ENCODE measurements at regions not wholly inside any gene's neighbourhood (a gene's known extent, or its start where the extent isn't known, plus 50 kb on each side); places are given as distances from the start of the nearest gene placed in this dataset.
"Not testable (repeated sequence)": the region's sequence is repeated elsewhere in the genome, so short reads cannot be mapped to it uniquely, and the experiment has no call there.

DNA sequence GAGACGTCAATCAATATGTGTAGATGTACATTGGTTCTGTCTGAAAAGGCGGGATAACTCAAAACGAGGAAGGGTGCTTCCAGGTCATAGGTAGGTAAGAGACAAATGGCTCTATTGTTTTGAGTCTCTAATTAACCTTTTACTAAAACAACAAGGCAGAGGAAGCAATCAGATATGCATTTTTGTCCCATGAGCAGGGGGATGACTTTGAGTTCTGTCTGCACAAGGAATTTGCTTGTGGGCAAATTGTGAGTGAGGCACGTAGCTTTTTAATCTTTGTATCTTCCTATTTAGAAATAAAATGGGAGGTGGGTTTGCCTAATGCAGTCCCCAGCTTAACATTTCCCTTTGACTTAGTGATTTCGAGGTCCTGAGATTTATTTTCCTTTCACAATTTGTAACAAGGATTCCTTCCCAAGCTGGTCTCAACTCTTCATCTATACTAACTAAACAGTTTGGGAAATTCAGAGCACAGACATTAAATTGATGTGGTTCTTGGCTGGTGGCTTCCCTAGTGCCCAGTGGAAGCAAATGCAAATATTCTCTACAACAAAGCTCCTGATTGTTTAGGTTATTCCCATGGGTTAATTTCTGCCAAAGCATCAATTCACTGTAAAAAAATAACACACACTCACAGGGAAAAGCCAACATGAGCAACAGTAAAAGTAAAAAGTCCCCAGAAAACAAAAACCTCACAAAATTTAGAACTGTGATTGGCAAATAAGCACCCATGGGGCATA, 738.8 kb upstream of the SGO1 start:
- no peak overlapping the region for H3K4me3 Mint-ChIP-seq
- no peaks in the 10 kb centered on the region for H3K27me3 ChIP-seq (ENCODE audit: insufficient read depth, low read length)
- no peak overlapping the region for H2BK5ac ChIP-seq (ENCODE audit: insufficient read length, low read length)
- H3K9me3 ChIP-seq (ENCODE audit: control insufficient read depth, low read depth, low read length) = no peaks in the 10 kb centered on the region
- H3K27ac ChIP-seq (ENCODE audit: insufficient read length, low read depth, low read length) = no peak overlapping the region
- TF ChIP-seq CTCF (conservative IDR thresholded peaks at IDR 0.05) = no peak
- H3K4ac ChIP-seq (ENCODE audit: low read depth, low read length) = no peak overlapping the region
- no peak overlapping the region for H4K8ac ChIP-seq (replicated peaks; ENCODE audit: insufficient read length, low read depth, low read length)
- H2BK12ac ChIP-seq (ENCODE audit: insufficient read length, low read depth, low read length) = no peak overlapping the region
- no peaks in the 10 kb centered on the region for H4K20me1 ChIP-seq (ENCODE audit: control insufficient read depth, insufficient read depth, insufficient read length)
- H3K23ac ChIP-seq (ENCODE audit: insufficient read length, low read depth, low read length) = no peak overlapping the region
- H4K5ac ChIP-seq (ENCODE audit: insufficient read length, low read depth, low read length) = no peak overlapping the region
- no peak overlapping the region for H3T11ph ChIP-seq (ENCODE audit: low read length)
- H3K36me3 Mint-ChIP-seq (ENCODE audit: insufficient read depth in 1 of 3, low read depth in 3 of 3) = peaks cover 4 to 25% (median 7%) of the 10 kb centered on the region in 3 experiments
- WGBS (ENCODE audit: extremely low coverage, insufficient read length, low lambda C conversion rate) = no CpG with 5 or more reads among the region's 5 CpGs
- H4K91ac ChIP-seq (ENCODE audit: insufficient read length, low read depth, low read length) = no peak overlapping the region
- no peaks in the 10 kb centered on the region for H3K4me1 ChIP-seq (ENCODE audit: insufficient read depth, low read length)
- H2BK120ac ChIP-seq (ENCODE audit: low read depth, low read length, poor library complexity, severe bottlenecking) = no peak overlapping the region
- peaks cover 0 to 5% of the 10 kb centered on the region in 2 experiments; a peak in 2 of 4 replicates for H3K4me1 Mint-ChIP-seq
- no peaks in the 10 kb centered on the region for H3K23me2 ChIP-seq (ENCODE audit: insufficient read length, low read depth, low read length, poor library complexity, severe bottlenecking)
- H3K9me3 Mint-ChIP-seq = peaks cover 17% of the 10 kb centered on the region in 2 experiments; a peak in 4 of 5 replicates
- no peak overlapping the region for H2AK5ac ChIP-seq (ENCODE audit: insufficient read length, low read length)
- H3K56ac ChIP-seq (ENCODE audit: insufficient read length, low read depth, low read length) = no peak overlapping the region
- DNase-seq = no peak
- H3K9ac ChIP-seq (ENCODE audit: extremely low read depth, insufficient read length, low read length) = no peak overlapping the region
- H3K18ac ChIP-seq (ENCODE audit: insufficient read length, low read depth, low read length) = no peak overlapping the region
- H2BK20ac ChIP-seq (ENCODE audit: low read depth, low read length, poor library complexity, severe bottlenecking) = no peak overlapping the region
- H3K79me1 ChIP-seq (ENCODE audit: insufficient read depth, low read depth, low read length, poor library complexity, severe bottlenecking) = no peaks in the 10 kb centered on the region
- no peak overlapping the region for H3K14ac ChIP-seq (ENCODE audit: insufficient read depth, low read length)
- no peak overlapping the region for H2BK15ac ChIP-seq (ENCODE audit: low read depth, low read length)
- H3K4me2 ChIP-seq (ENCODE audit: insufficient read depth, insufficient read length, low read length) = no peak overlapping the region
- H2AFZ ChIP-seq (ENCODE audit: low read length) = no peak overlapping the region
- no peaks in the 10 kb centered on the region for H3K27me3 Mint-ChIP-seq (ENCODE audit: low read depth)
- no peaks in the 10 kb centered on the region for H3K79me2 ChIP-seq (ENCODE audit: insufficient read depth, low read length)
- H3K27ac Mint-ChIP-seq = no peak overlapping the region

- H3K56ac ChIP-seq (ENCODE audit: insufficient read length, low read depth, low read length); H3K27me3 ChIP-seq (ENCODE audit: insufficient read depth, low read length); H3K4me3 Mint-ChIP-seq; H2AFZ ChIP-seq (ENCODE audit: low read length); H2BK5ac ChIP-seq (ENCODE audit: insufficient read length, low read length); H3K9ac ChIP-seq (ENCODE audit: extremely low read depth, insufficient read length, low read length); H3K23me2 ChIP-seq (ENCODE audit: insufficient read length, low read depth, low read length, poor library complexity, severe bottlenecking); H2BK120ac ChIP-seq (ENCODE audit: low read depth, low read length, poor library complexity, severe bottlenecking); H3T11ph ChIP-seq (ENCODE audit: low read length); H3K27ac ChIP-seq (ENCODE audit: insufficient read length, low read depth, low read length); H2BK12ac ChIP-seq (ENCODE audit: insufficient read length, low read depth, low read length); H4K20me1 ChIP-seq (ENCODE audit: control insufficient read depth, insufficient read depth, insufficient read length); H4K8ac ChIP-seq (replicated peaks; ENCODE audit: insufficient read length, low read depth, low read length); H3K23ac ChIP-seq (ENCODE audit: insufficient read length, low read depth, low read length); DNase-seq; H2BK20ac ChIP-seq (ENCODE audit: low read depth, low read length, poor library complexity, severe bottlenecking); H3K9me3 ChIP-seq (ENCODE audit: control insufficient read depth, low read depth, low read length); H3K14ac ChIP-seq (ENCODE audit: insufficient read depth, low read length); H3K27me3 Mint-ChIP-seq (ENCODE audit: low read depth); H2AK5ac ChIP-seq (ENCODE audit: insufficient read length, low read length); H4K5ac ChIP-seq (ENCODE audit: insufficient read length, low read depth, low read length); H3K27ac Mint-ChIP-seq; H2BK15ac ChIP-seq (ENCODE audit: low read depth, low read length); H3K79me1 ChIP-seq (ENCODE audit: insufficient read depth, low read depth, low read length, poor library complexity, severe bottlenecking); H3K18ac ChIP-seq (ENCODE audit: insufficient read length, low read depth, low read length); H3K4ac ChIP-seq (ENCODE audit: low read depth, low read length); H4K91ac ChIP-seq (ENCODE audit: insufficient read length, low read depth, low read length); H3K79me2 ChIP-seq (ENCODE audit: insufficient read depth, low read length); H3K4me2 ChIP-seq (ENCODE audit: insufficient read depth, insufficient read length, low read length); H3K4me1 ChIP-seq (ENCODE audit: insufficient read depth, low read length): not testable (repeated sequence)
- WGBS (ENCODE audit: extremely low coverage, insufficient read length, low lambda C conversion rate) = no CpG with 5 or more reads among the region's 5 CpGs
- peaks cover 17% of the 10 kb centered on the region in 2 experiments; a peak in 4 of 5 replicates for H3K9me3 Mint-ChIP-seq
- H3K36me3 Mint-ChIP-seq (ENCODE audit: insufficient read depth in 1 of 3, low read depth in 3 of 3) = peaks cover 4 to 25% (median 7%) of the 10 kb centered on the region in 3 experiments
- peaks cover 3 to 12% of the 10 kb centered on the region in 2 experiments for H3K4me1 Mint-ChIP-seq
Measured at GRCh38 chr3:20921112-20921511, 735.1 kb upstream of the SGO1 start.

All from H9 (cell line).